GM18868 (cell line): ENCODE measurements at regions not wholly inside any gene's neighbourhood (a gene's known extent, or its start where the extent isn't known, plus 50 kb on each side); places are given as distances from the start of the nearest gene placed in this dataset.

Source experiments
- ATAC-seq: cut with Tn5 transposase; IDR thresholded peaks from one replicate; pipeline ENCODE4 v1.9.1; 2021; ENCODE audit warnings: mild to moderate bottlenecking, moderate library complexity; ENCODE audit not compliant: unreplicated experiment

- ATAC-seq: no peak
Observed at GRCh38 chr5:74074111-74074510, 448.1 kb downstream of the ARHGEF28 start.

- ATAC-seq: no peak
Observed at GRCh38 chr5:74073257-74073656, 447.3 kb downstream of the ARHGEF28 start.

- ATAC-seq: no peak
Observed at GRCh38 chr5:74072646-74073045, 446.6 kb downstream of the ARHGEF28 start.

- no peak for ATAC-seq
Observed at GRCh38 chr5:74070766-74071165, 444.8 kb downstream of the ARHGEF28 start.

- no peak for ATAC-seq
Observed at GRCh38 chr5:74069741-74070140, 443.7 kb downstream of the ARHGEF28 start.

GRCh38 chr5:74067748-74068541, 441.9 kb downstream of the ARHGEF28 start:
- ATAC-seq: no peak

- no peak for ATAC-seq
Observed at GRCh38 chr5:74064911-74065310, 438.9 kb downstream of the ARHGEF28 start.

GRCh38 chr5:74064225-74064624, 438.2 kb downstream of the ARHGEF28 start:
- ATAC-seq: no peak

- no peak for ATAC-seq
Observed at GRCh38 chr5:74063821-74064220, 437.8 kb downstream of the ARHGEF28 start.

GRCh38 chr5:74063346-74063745, 437.4 kb downstream of the ARHGEF28 start:
- ATAC-seq: no peak

GRCh38 chr5:74061292-74061691, 435.3 kb downstream of the ARHGEF28 start:
- no peak for ATAC-seq

- ATAC-seq: no peak
Observed at GRCh38 chr5:74059706-74060105, 433.7 kb downstream of the ARHGEF28 start.

GRCh38 chr5:74056789-74057164, 430.8 kb downstream of the ARHGEF28 start:
- ATAC-seq: no peak

- peak; percentile 70 for ATAC-seq
Observed at GRCh38 chr5:74056107-74056788, 430.3 kb downstream of the ARHGEF28 start.

GRCh38 chr5:74055486-74056106, 429.6 kb downstream of the ARHGEF28 start:
- peak; percentile 33 for ATAC-seq

GRCh38 chr5:74054641-74055421, 428.8 kb downstream of the ARHGEF28 start:
- no peak for ATAC-seq

GRCh38 chr5:74054139-74054538, 428.1 kb downstream of the ARHGEF28 start:
- no peak for ATAC-seq

GRCh38 chr5:74052441-74053221, 426.6 kb downstream of the ARHGEF28 start:
- no peak for ATAC-seq

GRCh38 chr5:74051076-74051475, 425.1 kb downstream of the ARHGEF28 start:
- no peak for ATAC-seq

- ATAC-seq: no peak
Observed at GRCh38 chr5:74044936-74045335, 418.9 kb downstream of the ARHGEF28 start.
